Loucy (cell line): ENCODE measurements at regions not wholly inside any gene's neighbourhood (a gene's known extent, or its start where the extent isn't known, plus 50 kb on each side); places are given as distances from the start of the nearest gene placed in this dataset.

ENCODE experiments used
- EZH2phosphoT487 ChIP-seq: fragments of 200-600 bp; IDR thresholded peaks from 2 replicates; pipeline ENCODE4 v1.6.1; 2018; ENCODE audit warnings: antibody characterized with exemption, mild to moderate bottlenecking, moderate library complexity, borderline replicate concordance
- TF ChIP-seq, protein P1 (sequence below): fragments of 200-600 bp; sonication (generic); conservative IDR thresholded peaks from 2 replicates; pipeline ENCODE4 v1.5.1; 2014; ENCODE audit warnings: mild to moderate bottlenecking, antibody characterized with exemption, low read length

DNA sequence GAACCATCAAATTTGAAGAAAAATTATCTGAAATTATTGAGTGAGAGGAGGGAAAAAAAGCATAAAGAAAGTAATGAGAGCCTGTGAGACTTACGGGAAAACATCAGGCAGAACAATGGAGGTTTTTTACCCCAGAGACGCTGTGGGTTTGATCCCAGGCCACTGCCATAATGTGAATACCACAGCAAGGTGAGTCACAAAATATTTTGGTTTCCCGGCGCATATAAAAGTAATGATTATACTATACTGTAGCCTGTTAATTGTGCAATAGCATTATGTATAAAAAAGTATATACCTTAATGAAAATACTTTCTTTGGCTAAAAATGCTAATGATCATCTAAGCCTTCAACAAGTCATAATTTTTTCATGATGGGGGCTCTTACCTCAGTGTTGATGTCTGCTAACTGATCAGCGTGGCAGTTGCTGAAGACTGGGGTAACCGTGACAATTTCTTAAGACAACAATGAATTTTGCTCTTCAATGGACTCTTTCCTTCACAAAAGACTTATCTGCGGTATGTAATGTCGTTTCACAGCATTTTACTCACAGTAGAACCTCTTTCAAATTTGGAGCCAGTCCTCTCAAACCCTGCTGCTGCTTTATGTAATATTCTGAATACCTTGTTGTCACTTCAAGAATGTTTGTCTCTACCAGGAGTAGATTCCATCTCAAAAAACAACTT lies 97.0 kb upstream of the FAM20C start:
- TF ChIP-seq, protein P1, sequence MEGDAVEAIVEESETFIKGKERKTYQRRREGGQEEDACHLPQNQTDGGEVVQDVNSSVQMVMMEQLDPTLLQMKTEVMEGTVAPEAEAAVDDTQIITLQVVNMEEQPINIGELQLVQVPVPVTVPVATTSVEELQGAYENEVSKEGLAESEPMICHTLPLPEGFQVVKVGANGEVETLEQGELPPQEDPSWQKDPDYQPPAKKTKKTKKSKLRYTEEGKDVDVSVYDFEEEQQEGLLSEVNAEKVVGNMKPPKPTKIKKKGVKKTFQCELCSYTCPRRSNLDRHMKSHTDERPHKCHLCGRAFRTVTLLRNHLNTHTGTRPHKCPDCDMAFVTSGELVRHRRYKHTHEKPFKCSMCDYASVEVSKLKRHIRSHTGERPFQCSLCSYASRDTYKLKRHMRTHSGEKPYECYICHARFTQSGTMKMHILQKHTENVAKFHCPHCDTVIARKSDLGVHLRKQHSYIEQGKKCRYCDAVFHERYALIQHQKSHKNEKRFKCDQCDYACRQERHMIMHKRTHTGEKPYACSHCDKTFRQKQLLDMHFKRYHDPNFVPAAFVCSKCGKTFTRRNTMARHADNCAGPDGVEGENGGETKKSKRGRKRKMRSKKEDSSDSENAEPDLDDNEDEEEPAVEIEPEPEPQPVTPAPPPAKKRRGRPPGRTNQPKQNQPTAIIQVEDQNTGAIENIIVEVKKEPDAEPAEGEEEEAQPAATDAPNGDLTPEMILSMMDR: no peak
- no peak for TF ChIP-seq EZH2phosphoT487
